Sigmoid colon (tissue), 3 donors: ENCODE measurements at regions not wholly inside any gene's neighbourhood (a gene's known extent, or its start where the extent isn't known, plus 50 kb on each side); places are given as distances from the start of the nearest gene placed in this dataset.

Source experiments
- POLR2A ChIP-seq, 2 donors: fragments of 450-650 bp; IDR thresholded peaks; one replicate each; pipeline ENCODE4 v1.6.1; 2016; ENCODE audit warnings: antibody characterized with exemption in 2 of 2, mild to moderate bottlenecking in 2 of 2, moderate library complexity in 2 of 2
- TF ChIP-seq, protein P1 (sequence below), 4 experiments: fragments of 450-650 bp in 3 of 4; fragments of 200-600 bp in 1 of 4; IDR thresholded peaks; one replicate each; pipeline ENCODE4 v1.5.1; 2016 to 2019; ENCODE audit warnings: antibody characterized with exemption in 4 of 4, mild to moderate bottlenecking in 3 of 4, moderate library complexity in 2 of 4

DNA sequence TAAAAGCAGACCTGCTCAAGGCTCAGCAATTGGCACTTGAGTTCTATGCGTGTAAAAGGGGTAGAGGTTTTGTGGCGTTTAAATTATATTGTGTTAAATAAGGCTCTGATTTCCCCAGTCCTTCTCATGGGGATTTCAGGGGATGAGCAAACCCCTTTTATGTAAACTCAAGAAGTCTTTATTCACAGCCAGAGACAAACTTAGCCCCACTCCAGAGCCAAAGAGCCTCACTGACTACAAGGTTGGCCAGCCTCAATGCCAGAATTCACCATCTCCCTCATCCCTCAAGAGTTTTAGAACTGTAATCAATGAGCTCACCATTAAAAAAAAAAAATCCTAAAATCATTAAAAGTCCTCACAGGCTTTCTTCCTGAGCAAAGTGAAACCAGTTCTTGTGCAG, 107.8 kb downstream of the SLC30A10 start:
- no peak for TF ChIP-seq POLR2A (IDR thresholded peaks at IDR 0.05)
- TF ChIP-seq, protein P1, sequence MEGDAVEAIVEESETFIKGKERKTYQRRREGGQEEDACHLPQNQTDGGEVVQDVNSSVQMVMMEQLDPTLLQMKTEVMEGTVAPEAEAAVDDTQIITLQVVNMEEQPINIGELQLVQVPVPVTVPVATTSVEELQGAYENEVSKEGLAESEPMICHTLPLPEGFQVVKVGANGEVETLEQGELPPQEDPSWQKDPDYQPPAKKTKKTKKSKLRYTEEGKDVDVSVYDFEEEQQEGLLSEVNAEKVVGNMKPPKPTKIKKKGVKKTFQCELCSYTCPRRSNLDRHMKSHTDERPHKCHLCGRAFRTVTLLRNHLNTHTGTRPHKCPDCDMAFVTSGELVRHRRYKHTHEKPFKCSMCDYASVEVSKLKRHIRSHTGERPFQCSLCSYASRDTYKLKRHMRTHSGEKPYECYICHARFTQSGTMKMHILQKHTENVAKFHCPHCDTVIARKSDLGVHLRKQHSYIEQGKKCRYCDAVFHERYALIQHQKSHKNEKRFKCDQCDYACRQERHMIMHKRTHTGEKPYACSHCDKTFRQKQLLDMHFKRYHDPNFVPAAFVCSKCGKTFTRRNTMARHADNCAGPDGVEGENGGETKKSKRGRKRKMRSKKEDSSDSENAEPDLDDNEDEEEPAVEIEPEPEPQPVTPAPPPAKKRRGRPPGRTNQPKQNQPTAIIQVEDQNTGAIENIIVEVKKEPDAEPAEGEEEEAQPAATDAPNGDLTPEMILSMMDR (IDR thresholded peaks at IDR 0.05): no peak
